Loucy (cell line): ENCODE measurements at regions not wholly inside any gene's neighbourhood (a gene's known extent, or its start where the extent isn't known, plus 50 kb on each side); places are given as distances from the start of the nearest gene placed in this dataset.

Experiments
- EZH2phosphoT487 ChIP-seq: fragments of 200-600 bp; IDR thresholded peaks from 2 replicates; pipeline ENCODE4 v1.6.1; 2018; ENCODE audit warnings: antibody characterized with exemption, mild to moderate bottlenecking, moderate library complexity, borderline replicate concordance
- TF ChIP-seq, protein P1 (sequence below): fragments of 200-600 bp; sonication (generic); conservative IDR thresholded peaks from 2 replicates; pipeline ENCODE4 v1.5.1; 2014; ENCODE audit warnings: mild to moderate bottlenecking, antibody characterized with exemption, low read length

DNA sequence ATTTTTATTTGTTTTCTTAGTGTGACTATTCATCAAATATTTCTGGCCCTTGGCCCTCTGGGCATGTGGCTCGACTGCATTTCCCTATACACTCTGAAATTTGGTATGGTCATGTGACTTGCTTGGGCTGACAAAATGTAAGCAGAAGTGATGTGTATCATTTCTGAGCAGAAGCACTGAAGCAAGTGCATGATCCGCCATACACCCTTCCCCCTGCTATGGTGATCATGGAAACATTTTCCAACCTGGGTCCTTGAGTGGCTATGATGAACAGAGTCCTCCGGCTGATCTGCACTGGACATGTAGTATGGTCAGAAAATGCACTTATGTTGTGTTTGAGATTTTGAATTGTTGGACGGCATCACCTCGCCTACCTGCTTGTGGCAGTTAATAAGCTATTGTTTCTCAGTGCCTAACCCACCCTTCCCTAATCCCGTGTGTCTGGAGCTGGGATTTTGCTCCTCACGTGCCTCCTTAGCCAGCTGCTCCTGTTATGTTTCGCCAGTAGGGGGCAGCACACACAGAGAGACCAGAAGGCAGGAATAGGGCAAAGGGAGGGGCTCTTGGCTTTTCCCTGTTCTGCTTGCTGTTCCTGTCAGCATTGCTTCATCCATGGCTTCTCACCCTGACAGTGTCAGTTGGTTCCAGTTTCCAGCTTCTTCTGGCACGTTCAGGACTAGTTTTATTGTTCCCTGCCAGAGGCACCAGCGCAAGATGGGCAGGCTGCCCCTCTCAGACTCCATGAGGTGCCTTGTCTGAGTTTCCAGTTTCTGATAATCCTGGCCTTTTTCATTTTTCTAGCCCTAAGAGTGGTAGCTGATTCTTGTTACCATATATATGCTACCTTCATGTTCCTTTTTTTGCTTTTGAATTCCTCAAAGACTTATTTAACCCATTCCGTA, 207.4 kb downstream of the ARL6IP6 start:
- TF ChIP-seq, protein P1, sequence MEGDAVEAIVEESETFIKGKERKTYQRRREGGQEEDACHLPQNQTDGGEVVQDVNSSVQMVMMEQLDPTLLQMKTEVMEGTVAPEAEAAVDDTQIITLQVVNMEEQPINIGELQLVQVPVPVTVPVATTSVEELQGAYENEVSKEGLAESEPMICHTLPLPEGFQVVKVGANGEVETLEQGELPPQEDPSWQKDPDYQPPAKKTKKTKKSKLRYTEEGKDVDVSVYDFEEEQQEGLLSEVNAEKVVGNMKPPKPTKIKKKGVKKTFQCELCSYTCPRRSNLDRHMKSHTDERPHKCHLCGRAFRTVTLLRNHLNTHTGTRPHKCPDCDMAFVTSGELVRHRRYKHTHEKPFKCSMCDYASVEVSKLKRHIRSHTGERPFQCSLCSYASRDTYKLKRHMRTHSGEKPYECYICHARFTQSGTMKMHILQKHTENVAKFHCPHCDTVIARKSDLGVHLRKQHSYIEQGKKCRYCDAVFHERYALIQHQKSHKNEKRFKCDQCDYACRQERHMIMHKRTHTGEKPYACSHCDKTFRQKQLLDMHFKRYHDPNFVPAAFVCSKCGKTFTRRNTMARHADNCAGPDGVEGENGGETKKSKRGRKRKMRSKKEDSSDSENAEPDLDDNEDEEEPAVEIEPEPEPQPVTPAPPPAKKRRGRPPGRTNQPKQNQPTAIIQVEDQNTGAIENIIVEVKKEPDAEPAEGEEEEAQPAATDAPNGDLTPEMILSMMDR: peak; percentile 95
- TF ChIP-seq EZH2phosphoT487: no peak
